ENCODE measurements at regions not wholly inside any gene's neighbourhood (a gene's known extent, or its start where the extent isn't known, plus 50 kb on each side); places are given as distances from the start of the nearest gene placed in this dataset.

DNA sequence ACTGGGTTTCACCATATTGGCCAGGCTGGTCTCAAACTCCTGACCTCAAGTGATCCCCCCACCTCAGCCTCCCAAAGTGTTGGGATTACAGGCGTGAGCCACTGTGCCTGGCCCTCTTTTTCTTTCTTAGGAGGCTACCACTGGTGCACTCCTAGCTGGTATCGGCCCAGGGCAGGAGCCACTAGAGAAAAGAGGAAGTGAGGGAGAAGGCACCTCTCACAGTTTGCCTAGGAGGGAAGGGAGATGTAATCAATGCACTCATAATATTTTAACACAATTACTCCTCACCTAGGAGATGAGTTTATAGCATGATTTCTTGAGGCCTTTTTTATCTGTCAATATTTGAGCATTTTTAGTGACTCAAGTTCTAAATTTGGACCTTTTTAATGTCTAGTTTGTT lies 189.0 kb upstream of the SOX4 start:
- Histone ChIP-seq H3K9me3 (replicated peaks; ENCODE audit: low read length) (no peaks in the 10 kb centered on the region), H3K4me1 (ENCODE audit: control insufficient read depth, insufficient read depth, low read length) (no peaks in the 10 kb centered on the region)

GRCh38 chr6:21406316-21406715 lies 187.2 kb upstream of the SOX4 start:
- Histone ChIP-seq H3K27me3 (ENCODE audit: control insufficient read depth, insufficient read depth, low read length) (no peaks in the 10 kb centered on the region), H3K9ac (ENCODE audit: low read depth, low read length) (no peak overlapping the region), H3K4me2 (ENCODE audit: low read length) (no peak overlapping the region), H3K36me3 (ENCODE audit: insufficient read depth, low read length) (no peaks in the 10 kb centered on the region), H3K4me1 (ENCODE audit: control insufficient read depth, insufficient read depth, low read length) (no peaks in the 10 kb centered on the region), H3K4me3 (ENCODE audit: low read length) (no peak overlapping the region), H3K9me3 (replicated peaks; ENCODE audit: low read length) (no peaks in the 10 kb centered on the region)

More for the DNA sequence above, 189.0 kb upstream of the SOX4 start:
- H3K27me3 ChIP-seq (ENCODE audit: control insufficient read depth, insufficient read depth, low read length) = no peaks in the 10 kb centered on the region
- H3K9ac ChIP-seq (ENCODE audit: low read depth, low read length) = no peak overlapping the region
- no peak overlapping the region for H3K4me3 ChIP-seq (ENCODE audit: low read length)
- no peaks in the 10 kb centered on the region for H3K36me3 ChIP-seq (ENCODE audit: insufficient read depth, low read length)
- H3K4me2 ChIP-seq (ENCODE audit: low read length) = no peak overlapping the region

DNA sequence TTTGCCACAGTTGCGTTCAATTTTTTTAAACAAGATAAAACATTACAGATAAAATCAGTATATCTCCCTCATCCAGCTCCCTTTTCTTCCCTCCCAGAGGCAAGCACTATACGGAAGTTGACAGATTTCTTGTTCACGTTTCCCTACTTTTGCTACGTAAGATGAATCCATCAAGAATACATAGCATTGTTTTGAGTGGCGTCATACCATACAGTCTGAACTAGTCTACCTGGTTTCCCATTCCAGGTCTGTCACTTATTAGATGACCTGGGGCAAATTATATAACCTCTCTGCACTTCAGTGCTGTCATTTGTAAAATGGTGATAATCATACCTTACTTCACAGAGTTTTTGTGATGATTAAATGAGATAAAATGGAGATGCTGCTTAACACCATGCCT lies 184.3 kb upstream of the SOX4 start:
- H3K4me2 ChIP-seq (ENCODE audit: low read length) = no peak overlapping the region
- no peak overlapping the region for H3K4me3 ChIP-seq (ENCODE audit: low read length)
- H3K9me3 ChIP-seq (replicated peaks; ENCODE audit: low read length) = no peaks in the 10 kb centered on the region
- H3K4me1 ChIP-seq (ENCODE audit: control insufficient read depth, insufficient read depth, low read length) = no peaks in the 10 kb centered on the region
- H3K27me3 ChIP-seq (ENCODE audit: control insufficient read depth, insufficient read depth, low read length) = no peaks in the 10 kb centered on the region
- H3K9ac ChIP-seq (ENCODE audit: low read depth, low read length) = no peak overlapping the region
- no peaks in the 10 kb centered on the region for H3K36me3 ChIP-seq (ENCODE audit: insufficient read depth, low read length)

GRCh38 chr6:21413428-21413827 lies 180.1 kb upstream of the SOX4 start:
- no peaks in the 10 kb centered on the region for H3K27me3 ChIP-seq (ENCODE audit: control insufficient read depth, insufficient read depth, low read length)
- H3K36me3 ChIP-seq (ENCODE audit: insufficient read depth, low read length) = no peaks in the 10 kb centered on the region
- no peak overlapping the region for H3K4me3 ChIP-seq (ENCODE audit: low read length)
- no peak overlapping the region for H3K4me2 ChIP-seq (ENCODE audit: low read length)
- H3K9me3 ChIP-seq (replicated peaks; ENCODE audit: low read length) = no peaks in the 10 kb centered on the region
- H3K9ac ChIP-seq (ENCODE audit: low read depth, low read length) = no peak overlapping the region
- H3K4me1 ChIP-seq (ENCODE audit: control insufficient read depth, insufficient read depth, low read length) = no peaks in the 10 kb centered on the region

DNA sequence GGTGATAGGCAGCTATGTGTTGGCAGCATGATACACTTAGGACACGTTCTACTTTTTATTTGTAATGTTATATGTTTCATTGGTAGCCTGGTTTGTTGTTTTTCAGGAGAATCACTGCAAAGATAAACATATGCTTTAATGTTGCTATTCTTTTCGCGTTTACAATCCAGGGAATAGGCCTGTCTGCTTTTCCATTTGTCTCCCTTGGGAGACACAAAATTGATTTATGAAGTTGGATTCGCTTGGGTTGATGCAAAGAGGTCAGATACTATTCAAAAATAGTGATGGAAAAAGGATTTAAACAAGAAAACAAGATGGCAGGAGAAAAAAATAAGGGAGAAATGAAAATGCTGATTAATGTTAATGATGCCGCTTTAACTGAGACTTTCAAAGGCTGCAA lies 179.5 kb upstream of the SOX4 start:
- no peak overlapping the region for H3K4me2 ChIP-seq (ENCODE audit: low read length)
- no peaks in the 10 kb centered on the region for H3K9me3 ChIP-seq (replicated peaks; ENCODE audit: low read length)
- no peaks in the 10 kb centered on the region for H3K4me1 ChIP-seq (ENCODE audit: control insufficient read depth, insufficient read depth, low read length)
- no peak overlapping the region for H3K9ac ChIP-seq (ENCODE audit: low read depth, low read length)
- H3K27me3 ChIP-seq (ENCODE audit: control insufficient read depth, insufficient read depth, low read length) = no peaks in the 10 kb centered on the region
- no peak overlapping the region for H3K4me3 ChIP-seq (ENCODE audit: low read length)
- H3K36me3 ChIP-seq (ENCODE audit: insufficient read depth, low read length) = no peaks in the 10 kb centered on the region

GRCh38 chr6:21420146-21420878 lies 173.2 kb upstream of the SOX4 start:
- no peaks in the 10 kb centered on the region for H3K9me3 ChIP-seq (replicated peaks; ENCODE audit: low read length)
- no peak overlapping the region for H3K4me2 ChIP-seq (ENCODE audit: low read length)
- no peaks in the 10 kb centered on the region for H3K36me3 ChIP-seq (ENCODE audit: insufficient read depth, low read length)
- no peak overlapping the region for H3K4me3 ChIP-seq (ENCODE audit: low read length)
- no peak overlapping the region for H3K9ac ChIP-seq (ENCODE audit: low read depth, low read length)
- no peaks in the 10 kb centered on the region for H3K4me1 ChIP-seq (ENCODE audit: control insufficient read depth, insufficient read depth, low read length)
- no peaks in the 10 kb centered on the region for H3K27me3 ChIP-seq (ENCODE audit: control insufficient read depth, insufficient read depth, low read length)

- H3K27me3 ChIP-seq (ENCODE audit: control insufficient read depth, insufficient read depth, low read length) = no peaks in the 10 kb centered on the region
- no peaks in the 10 kb centered on the region for H3K9me3 ChIP-seq (replicated peaks; ENCODE audit: low read length)
- no peak overlapping the region for H3K4me2 ChIP-seq (ENCODE audit: low read length)
- H3K9ac ChIP-seq (ENCODE audit: low read depth, low read length) = no peak overlapping the region
- no peaks in the 10 kb centered on the region for H3K4me1 ChIP-seq (ENCODE audit: control insufficient read depth, insufficient read depth, low read length)
- no peaks in the 10 kb centered on the region for H3K36me3 ChIP-seq (ENCODE audit: insufficient read depth, low read length)
- H3K4me3 ChIP-seq (ENCODE audit: low read length) = no peak overlapping the region
Observed at GRCh38 chr6:21420926-21421325, 172.6 kb upstream of the SOX4 start.

- Histone ChIP-seq H3K36me3 (ENCODE audit: insufficient read depth, low read length) (no peaks in the 10 kb centered on the region), H3K4me2 (ENCODE audit: low read length) (no peak overlapping the region), H3K27me3 (ENCODE audit: control insufficient read depth, insufficient read depth, low read length) (no peaks in the 10 kb centered on the region), H3K9me3 (replicated peaks; ENCODE audit: low read length) (no peaks in the 10 kb centered on the region), H3K4me1 (ENCODE audit: control insufficient read depth, insufficient read depth, low read length) (no peaks in the 10 kb centered on the region), H3K4me3 (ENCODE audit: low read length) (no peak overlapping the region), H3K9ac (ENCODE audit: low read depth, low read length) (no peak overlapping the region)
Observed at GRCh38 chr6:21423106-21423854, 170.3 kb upstream of the SOX4 start.

- no peaks in the 10 kb centered on the region for H3K27me3 ChIP-seq (ENCODE audit: control insufficient read depth, insufficient read depth, low read length)
- no peaks in the 10 kb centered on the region for H3K36me3 ChIP-seq (ENCODE audit: insufficient read depth, low read length)
- no peak overlapping the region for H3K9ac ChIP-seq (ENCODE audit: low read depth, low read length)
- no peaks in the 10 kb centered on the region for H3K4me1 ChIP-seq (ENCODE audit: control insufficient read depth, insufficient read depth, low read length)
- no peak overlapping the region for H3K4me3 ChIP-seq (ENCODE audit: low read length)
- no peak overlapping the region for H3K4me2 ChIP-seq (ENCODE audit: low read length)
- no peaks in the 10 kb centered on the region for H3K9me3 ChIP-seq (replicated peaks; ENCODE audit: low read length)
Observed at GRCh38 chr6:21426841-21427490, 166.6 kb upstream of the SOX4 start.

DNA sequence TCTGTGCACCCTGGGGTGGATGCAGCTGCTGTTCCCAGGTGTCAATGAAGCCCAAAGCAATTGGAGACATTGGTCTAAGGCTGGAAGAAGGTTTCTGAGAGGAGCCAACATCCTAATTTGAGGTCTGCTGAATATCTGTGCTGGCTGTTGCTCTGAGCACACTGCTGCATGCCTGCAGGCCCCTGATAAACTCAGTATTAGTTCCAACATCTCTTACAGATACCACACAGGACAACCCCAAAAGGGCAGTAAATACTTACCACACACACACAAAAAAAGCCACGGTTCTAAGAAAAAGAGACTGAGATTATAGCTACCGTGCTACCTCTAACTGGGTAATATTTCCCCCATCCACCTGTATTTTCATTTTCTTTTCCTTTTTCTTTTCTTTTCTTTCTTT lies 164.3 kb upstream of the SOX4 start:
- H3K9me3 ChIP-seq (replicated peaks; ENCODE audit: low read length) = no peaks in the 10 kb centered on the region
- no peaks in the 10 kb centered on the region for H3K4me1 ChIP-seq (ENCODE audit: control insufficient read depth, insufficient read depth, low read length)
- no peaks in the 10 kb centered on the region for H3K36me3 ChIP-seq (ENCODE audit: insufficient read depth, low read length)
- H3K27me3 ChIP-seq (ENCODE audit: control insufficient read depth, insufficient read depth, low read length) = no peaks in the 10 kb centered on the region
- H3K4me2 ChIP-seq (ENCODE audit: low read length) = no peak overlapping the region
- no peak overlapping the region for H3K9ac ChIP-seq (ENCODE audit: low read depth, low read length)
- H3K4me3 ChIP-seq (ENCODE audit: low read length) = no peak overlapping the region

DNA sequence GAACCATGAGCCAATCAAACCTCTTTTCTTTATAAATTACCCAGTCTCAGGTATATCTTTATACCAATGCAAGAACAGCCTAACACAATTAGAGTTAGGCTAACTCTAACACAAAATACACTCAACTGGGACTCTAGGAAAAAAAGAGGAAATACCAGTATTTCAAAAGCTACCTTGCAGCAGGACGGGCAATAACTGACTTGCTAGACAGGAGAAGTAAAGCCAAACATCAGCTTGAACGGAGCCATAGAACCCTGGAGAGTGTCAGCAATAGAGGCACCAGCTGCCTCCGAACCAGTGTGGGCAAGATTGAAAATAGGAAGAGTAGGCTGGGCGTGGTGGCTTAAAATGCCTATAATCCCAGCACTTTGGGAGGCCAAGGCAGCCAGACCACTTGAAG lies 162.0 kb upstream of the SOX4 start:
- Histone ChIP-seq H3K9me3 (replicated peaks; ENCODE audit: low read length) (no peaks in the 10 kb centered on the region), H3K4me3 (ENCODE audit: low read length) (no peak overlapping the region), H3K4me1 (ENCODE audit: control insufficient read depth, insufficient read depth, low read length) (no peaks in the 10 kb centered on the region), H3K9ac (ENCODE audit: low read depth, low read length) (no peak overlapping the region), H3K36me3 (ENCODE audit: insufficient read depth, low read length) (no peaks in the 10 kb centered on the region), H3K27me3 (ENCODE audit: control insufficient read depth, insufficient read depth, low read length) (no peaks in the 10 kb centered on the region), H3K4me2 (ENCODE audit: low read length) (no peak overlapping the region)
